MM.1S (cell line): ENCODE measurements at regions not wholly inside any gene's neighbourhood (a gene's known extent, or its start where the extent isn't known, plus 50 kb on each side); places are given as distances from the start of the nearest gene placed in this dataset.

Experiments used
- DNase-seq: peaks from one replicate; pipeline ENCODE4 v3.0.0-alpha.2; 2015
- H2AFZ ChIP-seq: fragments of 300-600 bp; sonication (generic); 2 replicates; pipeline ENCODE4 v1.6.0; 2016; ENCODE audit warnings: antibody characterized with exemption, low read length
- H3F3A ChIP-seq: fragments of 300-600 bp; sonication (generic); 2 replicates; pipeline ENCODE4 v1.6.1; 2016; ENCODE audit warnings: mild to moderate bottlenecking, antibody characterized with exemption, low read length, moderate library complexity, mixed read lengths; ENCODE audit not compliant: insufficient read depth
- H3K27ac ChIP-seq: fragments of 300-600 bp; sonication (generic); 2 replicates; pipeline ENCODE4 v1.5.1; 2016; ENCODE audit warnings: mild to moderate bottlenecking, low read length
- H3K27me3 ChIP-seq: fragments of 300-600 bp; sonication (generic); replicated peaks from 2 replicates; pipeline ENCODE4 v1.6.0; 2016; ENCODE audit warnings: low read length; ENCODE audit not compliant: insufficient read depth
- H3K36me3 ChIP-seq: fragments of 300-600 bp; sonication (generic); replicated peaks from 2 replicates; pipeline ENCODE4 v1.6.1; 2016; ENCODE audit warnings: mild to moderate bottlenecking, low read length, mixed read lengths; ENCODE audit not compliant: insufficient read depth
- H3K4me1 ChIP-seq: fragments of 300-600 bp; sonication (generic); 2 replicates; pipeline ENCODE4 v1.6.1; 2016; ENCODE audit warnings: low read length, mixed read lengths
- H3K4me2 ChIP-seq: fragments of 300-600 bp; sonication (generic); 2 replicates; pipeline ENCODE4 v1.6.0; 2016; ENCODE audit warnings: low read depth, low read length
- H3K4me3 ChIP-seq: fragments of 300-600 bp; sonication (generic); 2 replicates; pipeline ENCODE4 v1.5.1; 2016; ENCODE audit warnings: low read length, mixed read lengths
- H3K79me2 ChIP-seq: fragments of 300-600 bp; sonication (generic); 2 replicates; pipeline ENCODE4 v1.6.1; 2016; ENCODE audit warnings: mixed run types, low read length, mixed read lengths
- H3K9ac ChIP-seq: fragments of 300-600 bp; sonication (generic); 2 replicates; pipeline ENCODE4 v1.6.1; 2016; ENCODE audit warnings: low read length, mixed read lengths
- H3K9me2 ChIP-seq: fragments of 300-600 bp; sonication (generic); replicated peaks from 2 replicates; pipeline ENCODE4 v1.6.1; 2016; ENCODE audit warnings: mild to moderate bottlenecking, low read length, mixed read lengths; ENCODE audit not compliant: insufficient read depth
- H3K9me3 ChIP-seq: fragments of 300-600 bp; sonication (generic); replicated peaks from 2 replicates; pipeline ENCODE4 v1.6.1; 2016; ENCODE audit warnings: mild to moderate bottlenecking, low read length, mixed read lengths; ENCODE audit not compliant: insufficient read depth
- H4K20me1 ChIP-seq: fragments of 300-600 bp; sonication (generic); 2 replicates; pipeline ENCODE4 v1.6.1; 2016; ENCODE audit warnings: mild to moderate bottlenecking, low read length, moderate library complexity, mixed read lengths; ENCODE audit not compliant: insufficient read depth
- CTCF ChIP-seq: fragments of 300-600 bp; sonication (generic); IDR thresholded peaks from 2 replicates; pipeline ENCODE4 v1.5.1; 2016; ENCODE audit warnings: antibody characterized with exemption, low read length, mixed read lengths
- EZH2 ChIP-seq: fragments of 300-600 bp; sonication (generic); optimal IDR thresholded peaks from 2 replicates; pipeline ENCODE3; 2017; ENCODE audit warnings: low read depth, mild to moderate bottlenecking, antibody characterized with exemption, low read length, mixed read lengths
- EZH2phosphoT487 ChIP-seq: fragments of 300-600 bp; sonication (generic); IDR thresholded peaks from 2 replicates; pipeline ENCODE4 v1.6.1; 2018; ENCODE audit warnings: antibody characterized with exemption, low read length

DNA sequence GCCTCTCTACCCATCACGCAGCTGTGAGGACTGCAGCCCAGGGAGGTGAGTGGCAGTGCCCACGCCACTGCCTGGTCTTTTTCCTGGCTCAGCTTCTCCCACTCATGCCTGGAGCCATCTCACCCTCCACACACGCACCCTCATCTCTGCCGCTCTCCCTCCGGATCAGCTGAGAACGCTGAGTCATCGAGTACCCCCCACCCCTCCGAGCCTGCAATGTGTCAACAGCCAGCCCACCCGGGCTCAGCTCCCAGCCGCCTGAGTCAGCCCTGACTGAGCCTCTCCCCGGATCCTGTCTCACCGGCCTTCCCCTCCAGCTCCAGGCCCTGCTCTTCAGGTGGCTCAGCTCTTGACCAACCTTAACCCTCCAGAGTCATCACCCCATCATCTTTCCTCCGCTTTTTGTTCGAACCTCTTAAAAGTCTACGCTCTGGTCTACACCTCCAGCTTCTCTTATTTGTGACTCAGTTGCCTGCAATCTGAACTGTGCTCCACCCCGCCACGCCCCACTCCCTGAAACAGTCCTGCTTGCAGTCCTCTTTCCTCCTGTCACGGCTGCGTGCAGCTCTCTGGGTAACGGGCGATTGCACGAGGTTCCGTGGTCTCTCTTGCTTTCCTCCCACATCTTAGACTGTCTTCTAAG is 94.4 kb upstream of the ASAP2 start:
- H3K27ac ChIP-seq, result no peak overlapping the region
- DNase-seq, result no peak
- H3K4me2 ChIP-seq, result no peak overlapping the region

DNA sequence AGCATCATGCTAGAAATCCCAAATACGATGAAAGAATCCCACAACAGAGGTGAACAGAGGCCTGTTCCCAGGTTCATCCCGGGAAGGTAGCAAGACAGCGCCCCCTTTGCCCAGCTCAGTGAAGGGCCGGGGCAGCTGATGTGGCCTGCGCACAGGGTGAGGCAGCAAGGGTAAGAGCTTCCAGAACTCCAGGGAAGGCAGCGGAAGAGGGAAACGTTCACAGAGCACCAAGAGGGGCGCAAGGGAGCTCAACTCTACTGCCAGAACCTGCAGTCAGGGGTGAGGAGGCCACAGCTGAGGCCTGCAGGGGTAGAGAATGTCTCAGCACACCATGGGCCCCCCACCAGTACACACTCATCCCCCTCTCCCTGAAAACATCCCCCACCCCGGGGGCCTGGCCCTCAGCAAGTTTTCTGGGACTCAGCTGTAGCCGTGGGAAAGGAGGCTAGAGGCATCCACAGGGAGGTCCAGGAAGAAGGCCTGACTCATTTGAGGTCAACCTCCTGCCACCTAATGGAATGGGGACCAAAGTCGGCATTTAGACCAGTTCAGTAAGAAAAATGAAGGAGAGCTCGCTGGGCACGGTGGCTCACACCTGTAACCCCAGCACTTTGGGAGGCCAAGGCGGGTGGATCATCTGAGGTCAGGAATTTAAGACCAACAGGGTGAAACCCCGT is 95.6 kb upstream of the ASAP2 start:
- H3K4me3 ChIP-seq, result no peak overlapping the region
- no peaks in the 10 kb centered on the region for H3K9me3 ChIP-seq
- no peaks in the 10 kb centered on the region for H3F3A ChIP-seq
- H3K4me2 ChIP-seq, result no peak overlapping the region
- H3K27me3 ChIP-seq, result no peaks in the 10 kb centered on the region
- H3K36me3 ChIP-seq, result no peaks in the 10 kb centered on the region
- H2AFZ ChIP-seq, result no peak overlapping the region
- H3K9me2 ChIP-seq, result no peaks in the 10 kb centered on the region
- H4K20me1 ChIP-seq, result no peaks in the 10 kb centered on the region
- DNase-seq, result no peak
- no peak overlapping the region for H3K27ac ChIP-seq
- no peak overlapping the region for H3K9ac ChIP-seq
- TF ChIP-seq CTCF (no peak), EZH2phosphoT487 (no peak), EZH2 (no peak)
- H3K4me1 ChIP-seq, result no peaks in the 10 kb centered on the region
- H3K79me2 ChIP-seq, result no peaks in the 10 kb centered on the region

More for the DNA sequence above, 94.4 kb upstream of the ASAP2 start:
- H4K20me1 ChIP-seq, result no peaks in the 10 kb centered on the region
- no peak overlapping the region for H3K4me3 ChIP-seq
- H3K27me3 ChIP-seq, result no peaks in the 10 kb centered on the region
- H3K9me3 ChIP-seq, result no peaks in the 10 kb centered on the region
- no peak overlapping the region for H2AFZ ChIP-seq
- no peaks in the 10 kb centered on the region for H3K4me1 ChIP-seq
- no peaks in the 10 kb centered on the region for H3F3A ChIP-seq
- H3K79me2 ChIP-seq, result no peaks in the 10 kb centered on the region
- no peaks in the 10 kb centered on the region for H3K9me2 ChIP-seq
- no peaks in the 10 kb centered on the region for H3K36me3 ChIP-seq
- no peak for TF ChIP-seq EZH2
- TF ChIP-seq CTCF, result no peak
- TF ChIP-seq EZH2phosphoT487, result no peak
- H3K9ac ChIP-seq, result no peak overlapping the region

DNA sequence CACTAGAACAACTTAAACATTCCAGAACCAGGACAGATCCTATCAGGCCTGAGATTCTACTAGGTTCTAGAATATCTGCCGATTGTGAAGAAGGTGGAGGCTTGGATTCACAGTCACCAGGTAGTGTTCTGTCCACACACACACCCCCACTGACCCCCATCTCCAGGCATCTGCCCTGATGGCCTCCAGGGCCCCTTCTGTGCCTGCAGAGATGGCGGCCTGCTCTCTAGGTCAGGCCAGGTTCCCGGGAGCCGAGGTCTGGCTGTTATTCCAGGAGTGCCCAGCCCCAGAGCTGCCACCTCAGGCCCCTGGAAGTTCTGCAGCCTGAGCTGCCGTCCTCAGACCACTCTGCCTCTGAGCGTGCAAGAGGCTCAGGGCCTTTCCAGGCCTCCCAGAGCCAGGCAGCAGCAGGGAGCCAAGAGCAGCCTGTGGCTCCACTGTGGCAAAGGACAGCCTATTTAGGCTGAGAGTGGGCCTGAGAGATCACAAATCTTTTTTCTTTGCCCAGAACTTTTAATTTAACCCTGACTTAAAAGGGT is 96.2 kb upstream of the ASAP2 start:
- no peak overlapping the region for H3K9ac ChIP-seq
- no peaks in the 10 kb centered on the region for H3F3A ChIP-seq
- no peak for DNase-seq
- TF ChIP-seq CTCF, result no peak
- TF ChIP-seq EZH2phosphoT487, result no peak
- no peak for TF ChIP-seq EZH2
- no peak overlapping the region for H3K27ac ChIP-seq
- no peaks in the 10 kb centered on the region for H3K36me3 ChIP-seq
- H3K4me3 ChIP-seq, result no peak overlapping the region
- no peaks in the 10 kb centered on the region for H3K4me1 ChIP-seq
- H3K9me2 ChIP-seq, result no peaks in the 10 kb centered on the region
- H4K20me1 ChIP-seq, result no peaks in the 10 kb centered on the region
- H3K4me2 ChIP-seq, result no peak overlapping the region
- H3K9me3 ChIP-seq, result no peaks in the 10 kb centered on the region
- no peaks in the 10 kb centered on the region for H3K79me2 ChIP-seq
- H2AFZ ChIP-seq, result no peak overlapping the region
- no peaks in the 10 kb centered on the region for H3K27me3 ChIP-seq
